ENCODE measurements at regions not wholly inside any gene's neighbourhood (a gene's known extent, or its start where the extent isn't known, plus 50 kb on each side); places are given as distances from the start of the nearest gene placed in this dataset.
"Not testable (repeated sequence)": the region's sequence is repeated elsewhere in the genome, so short reads cannot be mapped to it uniquely, and the experiment has no call there.

GRCh38 chr17:71024969-71025368, 855.6 kb downstream of the KCNJ2 start:
- TF ChIP-seq POLR2A (IDR thresholded peaks at IDR 0.05) (no peak), CTCF (IDR thresholded peaks at IDR 0.05) (no peak), EP300 (IDR thresholded peaks at IDR 0.05) (no peak)

GRCh38 chr17:71029246-71029645, 859.9 kb downstream of the KCNJ2 start:
- Histone ChIP-seq H3K27ac (no peak overlapping the region), H3K9me3 (no peaks in the 10 kb centered on the region), H3K4me3 (no peak overlapping the region), H3K36me3 (no peaks in the 10 kb centered on the region), H3K4me1 (ENCODE audit: insufficient read depth) (no peaks in the 10 kb centered on the region), H3K27me3 (no peaks in the 10 kb centered on the region)
- no peak for DNase-seq
- intact Hi-C loops (cut with DNase I) = no loop called here
- TF ChIP-seq EP300 (IDR thresholded peaks at IDR 0.05) (no peak), CTCF (IDR thresholded peaks at IDR 0.05) (no peak), POLR2A (IDR thresholded peaks at IDR 0.05) (no peak)

More at GRCh38 chr17:71024969-71025368, 855.6 kb downstream of the KCNJ2 start:
- no peaks in the 10 kb centered on the region for H3K36me3 ChIP-seq
- DNase-seq = no peak
- no peaks in the 10 kb centered on the region for H3K4me1 ChIP-seq (ENCODE audit: insufficient read depth)
- no peak overlapping the region for H3K4me3 ChIP-seq
- WGBS, 3 donors = 55 to 68% (median 57%) methylated on average over 2 of the region's 2 CpGs
- intact Hi-C loops (cut with DNase I) = no loop called here
- H3K27ac ChIP-seq = no peak overlapping the region
- no peaks in the 10 kb centered on the region for H3K27me3 ChIP-seq
- no peaks in the 10 kb centered on the region for H3K9me3 ChIP-seq

- H3K36me3 ChIP-seq; H3K4me3 ChIP-seq; DNase-seq; intact Hi-C loops (cut with DNase I); H3K27me3 ChIP-seq; H3K4me1 ChIP-seq (ENCODE audit: insufficient read depth); H3K27ac ChIP-seq; H3K9me3 ChIP-seq: not testable (repeated sequence)
- 77 to 88% (median 84%) methylated on average over 2 of the region's 2 CpGs for WGBS, 3 donors
These were observed 862.0 kb downstream of the KCNJ2 start for GRCh38 chr17:71031286-71031685.

- Histone ChIP-seq H3K36me3 (no peaks in the 10 kb centered on the region), H3K9me3 (no peaks in the 10 kb centered on the region), H3K27ac (no peak overlapping the region), H3K4me1 (ENCODE audit: insufficient read depth) (no peaks in the 10 kb centered on the region), H3K27me3 (no peaks in the 10 kb centered on the region), H3K4me3 (no peak overlapping the region)
- TF ChIP-seq POLR2A (IDR thresholded peaks at IDR 0.05) (no peak), EP300 (IDR thresholded peaks at IDR 0.05) (no peak), CTCF (IDR thresholded peaks at IDR 0.05) (no peak)
- WGBS, 3 donors = 20 to 27% (median 21%) methylated on average over 2 of the region's 2 CpGs
- intact Hi-C loops (cut with DNase I) = no loop called here
- DNase-seq = no peak
These were observed 863.5 kb downstream of the KCNJ2 start for GRCh38 chr17:71032746-71033273.

- no peaks in the 10 kb centered on the region for H3K9me3 ChIP-seq
- no peaks in the 10 kb centered on the region for H3K36me3 ChIP-seq
- H3K27me3 ChIP-seq = no peaks in the 10 kb centered on the region
- intact Hi-C loops (cut with DNase I) = no loop called here
- no peak overlapping the region for H3K27ac ChIP-seq
- no peak overlapping the region for H3K4me3 ChIP-seq
- 33 to 47% (median 36%) methylated on average over 7 of the region's 7 CpGs for WGBS, 3 donors
- no peak for TF ChIP-seq EP300 (IDR thresholded peaks at IDR 0.05)
- no peak for TF ChIP-seq CTCF (IDR thresholded peaks at IDR 0.05)
- no peak for TF ChIP-seq POLR2A (IDR thresholded peaks at IDR 0.05)
- no peaks in the 10 kb centered on the region for H3K4me1 ChIP-seq (ENCODE audit: insufficient read depth)
- no peak for DNase-seq
These were observed 864.0 kb downstream of the KCNJ2 start for GRCh38 chr17:71033336-71033735.

All from ovary (tissue), 7 donors.